CD4-positive, alpha-beta T cell treated with Interleukin-21 for 1 hour (primary cell): ENCODE measurements at regions not wholly inside any gene's neighbourhood (a gene's known extent, or its start where the extent isn't known, plus 50 kb on each side); places are given as distances from the start of the nearest gene placed in this dataset.

Experiments
- DNase-seq: peaks from one replicate; pipeline ENCODE4 v3.0.0-alpha.2; 2020

DNA sequence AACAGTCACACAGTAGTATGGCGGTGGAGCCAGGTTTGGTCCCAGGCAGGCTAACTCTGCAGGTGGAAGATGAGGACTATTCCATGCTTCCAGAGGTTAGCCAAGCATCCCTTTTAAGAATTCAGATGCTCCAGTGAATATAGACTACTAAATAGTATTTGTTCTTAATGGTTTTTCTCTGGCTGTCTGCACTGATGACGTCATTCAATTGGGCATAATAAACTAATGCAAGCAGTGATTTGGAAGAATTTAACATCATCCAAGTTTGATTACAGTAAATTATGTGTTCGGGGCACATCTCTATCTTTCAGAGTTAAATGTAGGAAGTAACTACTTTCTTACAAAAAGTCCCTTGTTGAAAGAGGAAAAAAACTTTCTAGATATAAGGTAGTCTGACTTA is 78.8 kb upstream of the RND3 start:
- no peak for DNase-seq

DNA sequence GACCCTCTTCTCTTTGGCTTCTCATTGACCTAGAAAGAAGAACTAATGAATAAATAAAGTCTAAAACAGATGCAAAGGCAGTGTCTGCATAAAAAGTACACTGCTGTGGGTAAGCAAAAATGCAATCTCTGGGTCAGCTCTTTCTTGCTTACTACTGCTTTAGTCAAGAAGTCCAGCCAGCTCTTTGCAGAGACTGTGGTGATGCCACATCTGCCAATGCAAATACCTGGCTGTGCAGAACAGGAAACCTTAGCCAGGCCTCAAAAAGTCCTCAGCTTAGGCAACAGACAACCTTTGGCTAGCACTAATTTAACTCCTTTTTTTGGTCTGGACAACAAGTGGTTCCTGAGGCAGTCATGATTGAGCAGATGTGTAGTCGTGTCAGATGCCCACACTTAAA is 73.6 kb upstream of the RND3 start:
- no peak for DNase-seq

DNA sequence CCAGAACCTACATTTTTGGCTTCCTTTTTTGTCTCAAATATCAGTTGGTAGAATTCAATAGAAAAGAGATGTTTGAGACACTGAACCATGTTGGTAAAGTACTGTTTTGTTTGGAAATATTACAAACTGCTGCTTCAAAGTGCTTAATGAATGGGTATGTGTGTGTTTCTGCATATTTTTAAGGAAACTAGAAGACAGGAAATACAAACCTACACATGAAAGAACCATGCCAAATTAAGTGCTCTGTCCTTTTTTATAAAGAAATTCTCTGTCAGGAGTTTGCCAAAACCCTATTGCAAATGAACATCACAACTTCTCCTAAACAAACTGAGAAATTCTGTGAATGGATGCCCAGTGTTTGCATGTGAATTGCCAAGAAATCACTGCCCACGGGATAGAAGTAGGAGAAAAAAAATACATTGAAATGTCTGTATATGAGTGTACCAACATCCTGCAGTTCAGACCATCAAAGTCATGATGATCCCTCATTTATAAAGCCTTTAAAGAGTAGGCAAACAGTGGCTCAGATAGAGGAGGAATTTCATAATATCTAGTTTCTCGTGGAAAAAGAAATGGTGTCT is 69.6 kb upstream of the RND3 start:
- no peak for DNase-seq

DNA sequence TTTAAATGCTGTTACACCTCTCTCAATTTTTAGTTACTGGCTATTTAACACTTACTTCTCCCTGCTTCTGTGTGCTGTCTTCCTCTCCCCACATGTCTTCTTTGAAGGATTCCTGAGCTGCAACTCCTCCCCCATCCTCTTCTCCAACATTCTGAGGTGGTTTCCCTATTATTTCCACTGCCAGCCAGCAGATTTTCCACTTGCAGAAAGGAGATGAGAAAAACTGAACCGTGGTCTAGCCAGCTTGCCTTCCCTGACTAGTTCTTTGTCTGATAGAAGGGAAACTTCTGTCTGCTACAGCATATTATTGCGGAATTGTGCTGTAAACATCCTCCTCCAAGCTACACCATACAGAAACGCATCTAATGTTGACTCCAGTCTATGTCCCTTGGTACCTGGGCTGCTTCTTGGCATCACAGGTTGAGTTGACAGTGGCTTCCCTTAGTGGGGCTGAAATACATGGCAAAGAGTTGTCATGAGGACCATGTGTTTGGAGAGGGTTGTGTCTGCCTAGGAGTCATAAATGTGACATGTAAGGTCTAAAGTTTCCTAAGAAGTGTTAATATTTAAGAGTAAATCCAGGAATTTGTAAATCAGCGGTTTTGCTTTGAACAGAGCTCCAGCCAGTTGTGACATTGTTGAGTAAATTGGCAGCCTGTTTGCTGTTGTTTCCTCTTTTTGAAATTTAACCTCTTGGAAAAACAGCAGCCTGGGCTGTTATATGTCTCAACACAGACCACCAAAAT is 68.3 kb upstream of the RND3 start:
- DNase-seq: no peak

DNA sequence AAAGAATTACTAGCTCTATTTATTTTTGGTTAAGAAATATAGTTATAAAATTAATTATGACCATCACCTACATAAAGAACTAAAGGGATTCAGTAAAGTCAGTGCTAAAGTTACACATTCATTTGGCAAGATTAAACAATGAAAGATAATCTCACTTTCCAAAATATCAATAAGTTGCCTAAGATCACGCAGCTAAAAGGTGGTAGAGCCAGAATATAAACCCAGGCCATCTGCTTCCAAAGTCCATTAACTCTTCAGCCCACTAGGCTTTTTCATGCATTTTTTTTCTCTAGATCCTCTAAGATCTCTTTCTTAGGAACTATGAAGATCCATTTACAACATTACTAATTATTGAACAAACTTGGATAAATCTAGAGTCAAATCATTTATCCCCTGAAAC is 66.6 kb upstream of the RND3 start:
- no peak for DNase-seq

DNA sequence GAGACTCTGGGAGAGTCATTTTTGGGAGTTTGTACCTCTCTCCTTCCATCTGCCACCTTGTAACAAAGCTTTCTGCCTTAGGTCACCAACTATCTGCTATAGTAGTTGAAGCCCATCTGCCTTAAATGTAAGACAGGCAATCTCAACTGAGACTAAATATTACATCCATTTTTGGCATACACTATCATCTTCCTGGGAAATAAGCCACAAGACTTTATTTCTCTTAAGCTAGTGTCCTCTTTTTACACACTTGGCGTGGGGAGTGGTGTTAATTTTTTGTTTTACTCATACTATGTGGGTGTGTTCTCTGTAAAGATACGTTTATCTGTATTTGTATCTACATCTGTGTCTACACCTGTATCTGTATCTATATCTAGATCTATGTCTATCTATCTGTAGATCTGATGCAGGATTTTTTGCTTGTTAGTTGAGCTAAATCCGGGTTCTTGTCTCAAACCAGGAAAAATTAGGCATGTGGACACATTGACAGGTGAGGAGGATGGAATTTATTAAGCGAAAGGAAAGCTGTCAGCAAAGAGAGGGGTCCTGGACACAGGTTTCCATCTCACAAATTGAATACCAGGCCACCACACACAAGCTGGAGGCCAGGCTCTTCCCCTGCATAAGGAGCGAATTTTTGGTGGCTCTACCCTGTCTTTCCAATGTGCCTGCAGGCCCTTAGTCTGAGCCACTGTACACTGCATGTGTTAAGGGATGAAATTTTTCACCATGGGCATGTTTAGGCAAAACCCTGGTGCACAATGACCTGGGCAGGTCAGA is 64.8 kb upstream of the RND3 start:
- DNase-seq: no peak

DNA sequence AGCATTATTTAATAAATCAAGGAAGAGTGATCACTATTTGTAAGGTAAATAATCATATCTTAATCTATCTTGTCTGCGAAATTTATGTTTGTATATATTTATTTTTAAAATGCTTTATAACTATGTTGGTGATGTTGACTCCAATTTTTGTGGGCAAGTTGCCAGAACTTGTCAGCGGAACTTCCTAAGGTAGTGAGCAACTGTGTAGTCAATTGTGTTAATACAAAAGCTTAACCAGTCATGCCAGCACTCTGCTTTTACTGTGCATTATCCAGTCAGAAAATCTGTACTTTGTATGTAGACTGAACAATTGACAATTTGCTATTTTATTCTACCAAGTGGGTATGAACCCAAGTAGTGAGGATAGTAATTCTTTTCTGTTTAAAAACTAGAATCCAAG is 61.9 kb upstream of the RND3 start:
- DNase-seq: no peak

DNA sequence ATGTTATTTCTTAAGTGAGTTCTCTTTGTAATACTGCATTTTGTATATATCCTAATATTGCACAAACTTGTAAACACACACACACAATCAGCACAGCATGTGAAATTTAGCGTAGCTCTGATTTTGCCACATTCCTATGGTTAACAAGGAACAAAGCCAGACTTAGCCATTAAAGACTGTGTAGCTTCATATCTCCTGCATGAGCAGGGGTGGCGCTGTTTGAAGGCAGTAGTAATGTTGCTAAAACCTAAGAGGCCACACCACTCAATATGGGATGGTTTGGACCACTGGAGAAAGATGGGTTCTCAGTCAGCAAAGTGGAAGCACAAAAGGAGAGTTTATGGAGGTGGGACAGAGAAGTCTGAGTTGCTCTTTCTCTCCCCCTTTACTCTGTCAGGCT is 61.1 kb upstream of the RND3 start:
- no peak for DNase-seq

DNA sequence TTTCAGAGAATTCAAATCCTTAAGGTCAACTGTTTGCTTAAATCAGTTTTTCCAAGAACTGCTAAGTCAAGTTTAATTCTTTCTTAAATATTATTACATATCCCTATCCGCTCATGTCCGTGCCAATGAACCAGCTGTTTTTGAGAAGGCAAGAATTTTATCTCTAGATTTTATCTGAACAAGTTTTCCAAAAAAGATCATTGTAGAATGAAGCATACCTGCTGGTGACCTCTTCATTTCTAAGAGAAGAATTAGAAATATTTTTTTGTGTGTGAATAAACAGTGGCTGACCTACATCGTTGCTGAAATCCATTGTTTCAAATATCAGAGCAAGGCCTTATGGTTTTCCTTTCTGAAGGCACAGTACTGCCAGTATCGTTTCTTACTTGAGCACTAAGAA is 58.4 kb upstream of the RND3 start:
- no peak for DNase-seq

DNA sequence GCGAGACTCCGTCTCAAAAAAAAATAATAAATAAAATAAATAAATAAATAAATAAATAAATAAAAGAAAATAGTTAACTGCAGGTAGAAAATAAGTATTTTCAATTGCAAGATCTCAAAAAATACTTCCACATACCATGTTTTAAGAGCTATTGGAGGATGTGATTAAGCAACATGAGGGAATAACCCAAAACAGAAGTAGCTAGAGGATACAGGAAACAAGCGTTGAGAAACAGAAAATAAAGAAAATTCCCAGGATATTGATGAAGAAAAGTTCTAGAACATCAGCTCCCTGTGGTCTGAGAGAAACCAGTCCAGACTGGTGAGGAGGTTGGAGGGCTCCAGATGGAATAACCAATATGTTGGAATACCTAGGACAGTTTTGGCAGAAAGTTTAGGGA is 57.3 kb upstream of the RND3 start:
- DNase-seq: no peak

DNA sequence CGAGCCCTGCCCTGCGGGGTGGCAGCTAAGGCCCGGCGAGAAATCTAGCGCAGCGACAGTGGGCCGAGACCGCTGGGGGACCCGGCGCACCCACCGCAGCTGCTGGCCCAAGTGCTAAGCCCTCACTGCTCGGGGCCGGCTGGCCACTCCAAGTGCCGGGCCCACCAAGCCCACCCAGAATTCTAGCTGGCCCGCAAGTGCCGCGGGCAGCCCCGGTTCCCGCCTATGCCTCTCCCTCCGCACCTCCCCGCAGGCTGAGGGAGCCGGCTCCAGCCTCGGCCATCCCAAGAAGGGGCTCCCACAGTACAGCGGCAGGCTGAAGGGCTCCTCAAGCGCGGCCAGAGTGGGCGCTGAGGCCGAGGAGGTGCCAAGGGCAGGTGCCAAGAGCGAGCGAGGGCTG is 55.2 kb upstream of the RND3 start:
- DNase-seq: no peak

DNA sequence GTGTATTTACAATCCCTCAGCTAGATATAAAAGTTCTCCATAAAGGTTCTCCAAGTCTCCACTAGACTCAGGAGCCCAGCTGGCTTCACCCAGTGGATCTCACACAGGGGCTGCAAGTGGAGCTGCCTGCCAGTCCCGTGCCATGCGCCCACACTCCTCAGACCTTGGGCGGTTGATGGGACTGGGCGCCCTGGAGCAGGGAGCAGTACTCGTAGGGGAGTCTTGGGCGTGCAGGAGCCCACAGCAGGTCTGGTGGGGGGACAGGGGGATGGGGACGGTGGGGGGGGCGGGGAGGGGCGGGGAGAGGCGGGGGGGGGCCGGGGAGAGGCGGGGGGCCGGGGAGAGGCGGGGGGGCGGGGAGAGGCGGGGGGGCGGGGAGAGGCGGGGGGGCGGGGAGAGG is 54.7 kb upstream of the RND3 start:
- no peak for DNase-seq

DNA sequence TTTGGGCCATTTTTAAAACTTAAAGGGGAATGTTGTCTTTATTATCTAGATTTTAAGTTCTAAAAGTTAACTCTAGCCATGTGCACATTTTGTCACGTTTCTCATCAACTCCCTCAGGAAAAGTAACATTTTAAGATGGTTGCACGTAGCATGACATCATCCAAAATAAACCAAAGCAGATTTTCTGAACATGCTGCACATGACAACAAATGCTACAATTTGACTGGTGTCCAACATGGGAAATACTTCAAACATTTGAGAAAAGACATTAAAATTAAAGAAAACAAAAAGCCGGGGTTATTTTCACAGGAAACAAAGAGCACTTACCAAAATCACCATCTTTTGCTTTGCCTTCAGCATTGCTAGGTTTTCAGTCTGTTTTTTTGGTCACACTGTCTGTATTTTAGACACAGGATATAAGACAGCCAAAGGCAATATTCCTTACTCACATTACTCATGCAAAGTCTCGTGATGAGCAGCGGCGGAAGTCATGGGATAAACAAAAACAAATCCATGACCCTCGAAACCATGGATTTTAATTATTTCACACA is 51.3 kb upstream of the RND3 start:
- no peak for DNase-seq
